Muscle of arm (tissue), 1 donor: ENCODE measurements at regions not wholly inside any gene's neighbourhood (a gene's known extent, or its start where the extent isn't known, plus 50 kb on each side); places are given as distances from the start of the nearest gene placed in this dataset.
"Not testable (repeated sequence)": the region's sequence is repeated elsewhere in the genome, so short reads cannot be mapped to it uniquely, and the experiment has no call there.

Source experiments
- DNase-seq: peaks from one replicate; pipeline ENCODE4 v3.0.0-alpha.2; 2013

- DNase-seq, result no peak
Observed at GRCh38 chr1:219726480-219727272, 113.8 kb upstream of the ZC3H11B start.

DNA sequence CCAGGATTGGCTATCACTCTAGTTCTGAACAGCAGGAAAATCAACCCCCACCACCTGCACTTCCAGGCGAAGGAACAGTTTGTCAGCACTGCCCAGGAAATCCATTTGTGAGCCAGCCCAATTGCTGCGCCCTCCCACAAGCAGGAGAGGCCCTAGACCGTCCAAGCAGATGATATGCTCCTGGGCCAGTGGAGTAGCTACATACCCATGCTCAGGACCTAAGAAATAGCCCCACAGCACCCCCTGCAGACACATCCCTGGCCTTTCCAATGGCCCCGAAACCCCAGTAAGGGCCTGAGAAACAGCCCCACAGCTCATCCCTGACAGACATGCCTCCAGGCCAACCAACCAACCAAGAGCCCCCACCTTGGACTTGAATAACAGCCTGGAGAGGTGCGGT is 111.5 kb upstream of the ZC3H11B start:
- no peak for DNase-seq

DNA sequence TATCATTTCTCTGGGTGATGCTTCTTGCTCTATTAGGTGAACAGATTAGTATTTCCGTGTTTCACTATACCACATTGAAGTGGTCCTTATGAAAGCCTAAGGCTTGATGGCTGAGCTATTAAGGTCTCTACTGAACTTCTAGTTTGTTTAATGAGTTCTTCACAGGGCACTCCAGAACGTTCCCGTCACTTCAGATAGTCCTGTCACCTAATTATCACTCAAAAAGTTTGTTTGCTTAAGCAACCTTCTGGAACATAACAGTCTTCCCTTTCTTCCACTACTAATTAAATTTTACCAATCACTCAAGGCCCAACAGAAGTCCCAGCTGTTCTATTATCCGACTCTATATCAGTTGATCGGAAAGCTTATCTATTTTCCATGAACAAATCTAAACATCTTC is 104.6 kb upstream of the ZC3H11B start:
- DNase-seq, result no peak

- no peak for DNase-seq
Observed at GRCh38 chr1:219716611-219717114, 103.8 kb upstream of the ZC3H11B start.

- DNase-seq, result no peak
Observed at GRCh38 chr1:219713981-219714381, 101.1 kb upstream of the ZC3H11B start.

DNA sequence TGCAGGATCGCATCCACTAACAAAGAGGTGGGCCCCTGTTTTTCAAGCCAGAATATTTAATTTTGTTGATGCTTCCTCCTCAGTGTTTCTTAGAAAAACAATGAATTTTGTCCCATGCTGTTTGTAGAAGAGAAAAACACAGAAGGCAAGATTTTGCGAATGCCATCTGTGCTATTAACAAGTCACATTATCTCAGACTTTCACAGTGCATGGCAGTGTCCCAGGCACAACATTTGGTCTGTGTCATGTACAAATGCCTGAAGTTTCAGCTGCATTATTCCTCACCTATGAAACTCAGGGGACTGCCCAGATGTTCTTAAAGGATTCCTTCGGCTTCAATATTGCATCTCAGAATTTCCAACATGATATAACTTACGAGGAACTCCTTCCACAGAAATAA is 99.6 kb upstream of the ZC3H11B start:
- no peak for DNase-seq

- DNase-seq, result no peak
Observed at GRCh38 chr1:219710529-219711194, 97.8 kb upstream of the ZC3H11B start.

DNA sequence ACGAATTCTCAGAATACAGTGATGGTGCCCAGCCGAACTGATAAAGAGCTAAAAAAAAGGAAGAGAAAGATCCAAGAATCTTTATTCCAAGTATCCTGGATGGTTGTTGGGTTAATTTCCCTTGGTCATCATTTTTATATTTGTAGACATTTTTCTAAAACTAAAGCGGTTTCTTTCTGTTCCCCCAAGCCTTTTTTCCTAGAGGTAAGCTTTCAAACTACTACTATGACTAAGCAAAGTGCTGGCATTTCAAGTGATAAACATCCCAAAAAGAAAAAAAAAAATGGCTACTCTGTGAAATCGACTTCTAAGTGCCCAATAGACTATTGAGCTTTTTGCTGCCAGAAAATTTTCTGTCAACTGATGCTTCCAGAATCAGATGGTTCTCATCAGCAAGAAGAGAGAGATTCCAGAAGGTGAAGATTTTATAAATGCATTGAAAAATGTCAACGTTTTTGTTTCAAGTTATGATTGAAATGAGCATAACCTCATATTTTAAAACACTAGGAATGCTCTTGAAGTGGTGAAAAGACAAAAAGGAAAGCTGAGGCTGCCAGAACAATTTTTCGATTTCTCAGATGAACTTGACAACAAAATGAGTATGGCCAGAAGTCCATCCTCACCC is 96.1 kb upstream of the ZC3H11B start:
- DNase-seq, result peak; percentile 8

DNA sequence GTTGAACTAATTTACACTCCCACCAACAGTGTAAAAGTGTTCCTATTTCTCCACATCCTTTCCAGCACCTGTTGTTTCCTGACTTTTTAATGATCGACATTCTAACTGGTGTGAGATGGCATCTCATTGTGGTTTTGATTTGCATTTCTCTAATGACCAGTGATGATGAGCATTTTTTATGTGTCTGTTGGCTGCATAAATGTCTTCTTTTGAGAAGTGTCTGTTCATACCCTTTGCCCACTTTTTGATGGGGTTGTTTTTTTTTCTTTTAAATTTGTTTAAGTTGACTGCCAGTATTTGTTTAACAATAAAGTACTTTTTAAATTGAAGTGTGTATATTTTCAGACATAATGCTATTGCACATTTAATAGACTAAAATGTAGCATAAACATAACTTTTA is 95.0 kb upstream of the ZC3H11B start:
- not testable (repeated sequence) for DNase-seq

- not testable (repeated sequence) for DNase-seq
Observed at GRCh38 chr1:219704331-219704730, 91.4 kb upstream of the ZC3H11B start.

- no peak for DNase-seq
Observed at GRCh38 chr1:219703368-219703639, 90.4 kb upstream of the ZC3H11B start.

DNA sequence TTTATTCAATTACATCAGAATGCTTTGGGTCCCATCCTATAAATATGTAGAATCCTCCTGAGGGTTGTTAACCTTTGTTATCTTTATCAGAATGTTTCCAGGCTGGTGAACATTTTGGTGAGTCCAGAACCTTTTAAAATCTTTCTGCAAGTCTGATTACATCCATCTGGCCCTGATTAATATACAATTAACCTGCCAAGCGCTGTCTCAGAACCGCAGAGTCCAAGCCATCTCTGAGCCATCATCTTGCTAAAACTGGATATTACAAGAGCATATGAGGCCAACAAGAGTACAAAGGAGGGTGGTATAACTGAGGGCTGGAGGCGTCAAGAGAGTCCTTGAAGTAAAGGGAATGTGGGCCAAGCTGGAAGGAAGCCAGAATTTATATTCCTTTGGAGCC is 88.6 kb upstream of the ZC3H11B start:
- DNase-seq, result no peak

DNA sequence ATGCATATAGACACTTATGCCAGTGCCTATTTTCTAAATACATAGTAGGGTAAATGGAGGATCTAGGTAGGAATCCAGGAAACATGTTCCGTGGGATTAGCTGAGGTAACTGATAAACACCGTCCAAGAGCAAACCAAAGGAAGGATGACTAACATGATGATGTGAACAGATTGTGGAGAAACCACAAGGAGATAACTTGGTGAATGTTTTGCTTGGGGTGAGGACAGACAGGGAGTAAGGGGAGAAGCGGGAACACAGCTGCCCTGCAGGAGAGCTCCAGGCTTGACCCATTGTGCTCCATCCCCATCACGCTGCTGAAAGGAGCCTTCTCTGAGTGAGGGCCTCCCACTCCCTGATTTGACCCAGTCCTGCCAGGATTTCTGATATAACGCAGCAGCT is 87.0 kb upstream of the ZC3H11B start:
- no peak for DNase-seq

DNA sequence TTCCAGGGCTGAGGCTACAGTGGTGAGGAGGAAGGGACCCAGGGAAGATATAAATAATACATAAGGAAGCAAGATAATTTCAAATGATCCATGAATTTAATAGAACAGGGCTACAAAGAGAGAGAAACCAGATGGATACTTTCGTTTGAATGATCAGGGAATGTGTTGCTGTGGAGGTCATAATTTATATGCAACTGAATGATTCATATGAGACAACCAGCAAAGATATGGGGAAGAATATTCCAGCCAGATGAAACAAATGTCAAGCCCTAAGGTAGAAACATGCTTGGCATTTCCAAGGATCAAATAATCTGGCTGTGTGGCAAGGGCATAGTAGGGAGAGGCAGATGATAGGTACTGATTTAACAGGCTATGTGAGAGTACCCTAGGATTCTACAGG is 84.8 kb upstream of the ZC3H11B start:
- DNase-seq, result no peak

DNA sequence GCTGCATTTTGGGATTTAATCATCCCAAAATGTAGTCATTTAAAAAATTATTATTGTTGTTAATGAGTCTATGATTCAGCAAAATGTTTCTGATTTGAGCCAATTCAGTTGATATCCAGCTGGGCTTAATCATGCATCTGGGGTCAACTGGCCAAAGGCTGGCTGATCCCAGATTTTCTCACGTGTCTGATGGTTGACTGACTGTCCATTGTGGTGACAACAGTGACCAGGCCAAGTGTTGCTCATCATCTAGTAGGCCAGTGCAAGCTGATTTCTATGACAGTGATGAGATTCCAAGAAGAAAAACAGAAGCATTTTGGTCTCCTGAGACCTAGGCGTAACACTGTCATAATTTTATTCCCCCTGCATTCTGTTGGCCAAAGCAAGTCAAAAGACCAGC is 80.1 kb upstream of the ZC3H11B start:
- DNase-seq, result no peak

GRCh38 chr1:219689774-219690173 is 76.9 kb upstream of the ZC3H11B start:
- no peak for DNase-seq

DNA sequence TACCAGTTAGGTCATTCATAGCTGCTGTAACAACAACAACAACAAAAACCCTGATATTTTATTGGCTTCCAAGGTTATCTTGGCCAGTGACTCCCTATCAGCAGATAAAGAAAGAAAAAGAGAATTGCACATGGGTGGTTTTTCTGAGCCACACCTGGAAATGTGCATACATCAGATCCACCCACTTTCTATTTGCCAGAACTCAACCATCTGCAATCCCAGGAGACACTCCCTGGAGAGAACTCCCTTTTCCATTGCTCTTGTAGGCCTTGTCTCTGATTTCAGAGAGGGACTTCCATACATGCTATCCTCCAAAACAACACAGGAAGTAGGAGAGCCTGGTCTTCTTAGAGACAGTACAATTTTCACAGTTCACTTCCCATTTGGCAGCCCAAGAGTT is 74.9 kb upstream of the ZC3H11B start:
- no peak for DNase-seq

DNA sequence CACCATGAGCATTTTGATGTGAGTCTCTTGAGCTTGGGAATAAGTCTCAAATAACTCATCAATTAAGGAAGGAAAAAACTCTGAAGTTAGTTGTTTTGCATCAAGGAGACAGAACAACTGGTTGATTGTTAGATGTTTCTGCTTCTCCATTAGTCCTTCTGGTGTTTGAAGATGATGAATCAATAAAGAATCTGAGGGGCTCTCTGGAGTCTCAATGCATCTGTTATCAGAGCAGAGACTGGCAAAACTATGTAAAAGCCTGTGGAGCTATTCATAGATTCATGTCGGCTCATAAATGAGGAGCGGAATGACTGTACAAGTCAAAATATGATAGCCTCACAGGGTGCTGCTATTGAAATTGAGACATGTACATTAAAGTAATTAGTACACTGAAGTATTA is 73.3 kb upstream of the ZC3H11B start:
- no peak for DNase-seq

GRCh38 chr1:219682788-219683187 is 69.9 kb upstream of the ZC3H11B start:
- DNase-seq, result no peak

DNA sequence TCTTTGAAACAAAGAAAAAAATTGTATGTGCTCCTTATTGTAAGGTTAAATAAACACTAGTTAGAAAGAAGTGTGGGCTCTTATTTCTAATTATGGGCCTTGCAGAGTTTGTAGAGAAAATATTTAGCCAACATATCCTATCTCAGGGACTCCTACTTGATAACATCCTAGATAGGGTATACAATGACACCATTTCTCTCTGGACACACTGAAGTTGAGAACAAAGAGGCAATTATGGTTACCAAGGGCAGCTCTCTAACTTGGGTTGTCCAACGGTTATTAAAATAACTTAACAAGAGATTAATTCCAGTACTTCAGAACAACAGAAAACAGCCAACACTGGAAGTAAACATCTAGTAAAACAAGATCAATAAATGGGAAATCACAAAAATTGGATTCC is 69.0 kb upstream of the ZC3H11B start:
- no peak for DNase-seq

DNA sequence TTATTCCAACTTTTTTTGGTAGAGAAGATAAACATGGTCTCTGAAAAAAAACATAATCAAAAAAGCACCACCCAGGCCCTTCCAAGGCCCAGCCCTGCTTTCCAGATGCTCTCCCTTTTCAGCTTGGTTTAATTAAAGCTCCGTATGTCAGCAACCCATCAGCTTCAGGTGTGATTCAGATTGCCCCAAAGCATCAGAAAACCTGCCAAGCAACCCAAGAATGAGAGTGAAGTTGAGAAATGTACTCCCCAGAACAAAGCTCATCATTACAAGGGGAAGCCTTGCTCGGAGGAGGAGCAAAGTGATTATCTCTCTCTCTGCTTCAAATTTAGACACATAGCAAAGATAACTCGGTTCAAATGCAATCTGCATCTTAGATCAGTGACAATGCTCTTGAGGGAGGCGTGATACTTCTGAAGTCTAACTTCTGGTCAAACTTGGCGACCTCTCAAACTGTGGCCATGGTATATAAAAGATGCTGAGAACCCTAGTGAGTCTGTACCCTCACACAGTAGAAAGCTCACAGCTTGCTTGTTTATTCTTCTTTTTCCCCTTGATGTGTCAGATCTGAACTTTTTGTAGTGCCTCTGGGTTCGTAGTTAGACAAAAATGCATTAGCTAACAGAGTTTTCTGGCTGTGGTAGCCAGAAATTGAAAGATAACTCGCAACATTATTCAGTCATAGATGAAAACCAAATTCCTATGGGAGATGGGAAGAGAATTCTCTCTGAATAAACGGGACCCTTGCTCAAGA is 63.3 kb upstream of the ZC3H11B start:
- no peak for DNase-seq

- no peak for DNase-seq
Observed at GRCh38 chr1:219670426-219671149, 57.7 kb upstream of the ZC3H11B start.
